Breast epithelium (tissue), 3 donors: ENCODE measurements at regions not wholly inside any gene's neighbourhood (a gene's known extent, or its start where the extent isn't known, plus 50 kb on each side); places are given as distances from the start of the nearest gene placed in this dataset.

Experiments used
- POLR2A ChIP-seq: fragments of 450-650 bp; IDR thresholded peaks from one replicate; pipeline ENCODE4 v1.6.1; 2016; ENCODE audit warnings: antibody characterized with exemption, mild to moderate bottlenecking, moderate library complexity
- TF ChIP-seq, protein P1 (sequence below), 3 donors: fragments of 450-650 bp; IDR thresholded peaks; one replicate each; pipeline ENCODE4 v1.5.1; 2016 to 2017; ENCODE audit warnings: antibody characterized with exemption in 3 of 3, mild to moderate bottlenecking in 3 of 3, moderate library complexity in 3 of 3

DNA sequence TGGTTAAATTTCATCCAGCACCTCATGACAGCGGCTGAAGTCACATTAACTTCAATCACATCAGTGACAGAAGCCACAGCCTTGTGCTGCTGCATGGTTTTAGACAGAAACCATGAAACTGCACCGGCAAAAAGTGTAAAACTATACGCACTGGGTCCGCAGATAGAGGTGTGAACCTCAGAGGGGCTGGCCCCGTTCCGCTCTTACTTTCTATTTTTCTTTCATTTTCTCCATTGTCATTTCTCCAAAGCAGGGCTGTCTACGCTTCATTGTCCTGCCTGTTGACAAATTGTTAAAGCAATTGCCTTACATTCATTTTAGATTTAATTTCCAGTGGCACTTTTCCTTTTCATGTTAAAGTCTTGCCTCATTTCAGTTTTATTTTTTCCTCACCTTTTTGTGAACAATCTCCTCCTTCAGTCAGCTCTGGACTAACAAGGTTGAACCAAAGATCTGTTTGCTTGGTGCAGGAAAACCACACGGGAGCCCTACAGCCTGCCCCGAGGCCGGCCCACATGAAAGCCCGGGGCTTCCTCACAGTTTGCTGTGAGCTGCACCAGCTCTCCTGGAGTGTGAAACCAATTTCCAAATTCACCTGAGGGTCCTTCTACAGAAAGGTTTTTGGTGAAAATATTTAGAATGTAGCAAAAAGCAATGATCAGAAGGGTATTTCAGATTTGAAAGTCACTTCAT, 63.7 kb downstream of the PRR18 start:
- TF ChIP-seq, protein P1, sequence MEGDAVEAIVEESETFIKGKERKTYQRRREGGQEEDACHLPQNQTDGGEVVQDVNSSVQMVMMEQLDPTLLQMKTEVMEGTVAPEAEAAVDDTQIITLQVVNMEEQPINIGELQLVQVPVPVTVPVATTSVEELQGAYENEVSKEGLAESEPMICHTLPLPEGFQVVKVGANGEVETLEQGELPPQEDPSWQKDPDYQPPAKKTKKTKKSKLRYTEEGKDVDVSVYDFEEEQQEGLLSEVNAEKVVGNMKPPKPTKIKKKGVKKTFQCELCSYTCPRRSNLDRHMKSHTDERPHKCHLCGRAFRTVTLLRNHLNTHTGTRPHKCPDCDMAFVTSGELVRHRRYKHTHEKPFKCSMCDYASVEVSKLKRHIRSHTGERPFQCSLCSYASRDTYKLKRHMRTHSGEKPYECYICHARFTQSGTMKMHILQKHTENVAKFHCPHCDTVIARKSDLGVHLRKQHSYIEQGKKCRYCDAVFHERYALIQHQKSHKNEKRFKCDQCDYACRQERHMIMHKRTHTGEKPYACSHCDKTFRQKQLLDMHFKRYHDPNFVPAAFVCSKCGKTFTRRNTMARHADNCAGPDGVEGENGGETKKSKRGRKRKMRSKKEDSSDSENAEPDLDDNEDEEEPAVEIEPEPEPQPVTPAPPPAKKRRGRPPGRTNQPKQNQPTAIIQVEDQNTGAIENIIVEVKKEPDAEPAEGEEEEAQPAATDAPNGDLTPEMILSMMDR (IDR thresholded peaks at IDR 0.05), result no peak
- no peak for TF ChIP-seq POLR2A
